MM.1S (cell line): ENCODE measurements at regions not wholly inside any gene's neighbourhood (a gene's known extent, or its start where the extent isn't known, plus 50 kb on each side); places are given as distances from the start of the nearest gene placed in this dataset.

Source experiments
- DNase-seq: peaks from one replicate; pipeline ENCODE4 v3.0.0-alpha.2; 2015
- H2AFZ ChIP-seq: fragments of 300-600 bp; sonication (generic); 2 replicates; pipeline ENCODE4 v1.6.0; 2016; ENCODE audit warnings: antibody characterized with exemption, low read length
- H3F3A ChIP-seq: fragments of 300-600 bp; sonication (generic); 2 replicates; pipeline ENCODE4 v1.6.1; 2016; ENCODE audit warnings: mild to moderate bottlenecking, antibody characterized with exemption, low read length, moderate library complexity, mixed read lengths; ENCODE audit not compliant: insufficient read depth
- H3K27ac ChIP-seq: fragments of 300-600 bp; sonication (generic); 2 replicates; pipeline ENCODE4 v1.5.1; 2016; ENCODE audit warnings: mild to moderate bottlenecking, low read length
- H3K27me3 ChIP-seq: fragments of 300-600 bp; sonication (generic); replicated peaks from 2 replicates; pipeline ENCODE4 v1.6.0; 2016; ENCODE audit warnings: low read length; ENCODE audit not compliant: insufficient read depth
- H3K36me3 ChIP-seq: fragments of 300-600 bp; sonication (generic); replicated peaks from 2 replicates; pipeline ENCODE4 v1.6.1; 2016; ENCODE audit warnings: mild to moderate bottlenecking, low read length, mixed read lengths; ENCODE audit not compliant: insufficient read depth
- H3K4me1 ChIP-seq: fragments of 300-600 bp; sonication (generic); 2 replicates; pipeline ENCODE4 v1.6.1; 2016; ENCODE audit warnings: low read length, mixed read lengths
- H3K4me2 ChIP-seq: fragments of 300-600 bp; sonication (generic); 2 replicates; pipeline ENCODE4 v1.6.0; 2016; ENCODE audit warnings: low read depth, low read length
- H3K4me3 ChIP-seq: fragments of 300-600 bp; sonication (generic); 2 replicates; pipeline ENCODE4 v1.5.1; 2016; ENCODE audit warnings: low read length, mixed read lengths
- H3K79me2 ChIP-seq: fragments of 300-600 bp; sonication (generic); 2 replicates; pipeline ENCODE4 v1.6.1; 2016; ENCODE audit warnings: mixed run types, low read length, mixed read lengths
- H3K9ac ChIP-seq: fragments of 300-600 bp; sonication (generic); 2 replicates; pipeline ENCODE4 v1.6.1; 2016; ENCODE audit warnings: low read length, mixed read lengths
- H3K9me2 ChIP-seq: fragments of 300-600 bp; sonication (generic); replicated peaks from 2 replicates; pipeline ENCODE4 v1.6.1; 2016; ENCODE audit warnings: mild to moderate bottlenecking, low read length, mixed read lengths; ENCODE audit not compliant: insufficient read depth
- H3K9me3 ChIP-seq: fragments of 300-600 bp; sonication (generic); replicated peaks from 2 replicates; pipeline ENCODE4 v1.6.1; 2016; ENCODE audit warnings: mild to moderate bottlenecking, low read length, mixed read lengths; ENCODE audit not compliant: insufficient read depth
- H4K20me1 ChIP-seq: fragments of 300-600 bp; sonication (generic); 2 replicates; pipeline ENCODE4 v1.6.1; 2016; ENCODE audit warnings: mild to moderate bottlenecking, low read length, moderate library complexity, mixed read lengths; ENCODE audit not compliant: insufficient read depth
- CTCF ChIP-seq: fragments of 300-600 bp; sonication (generic); IDR thresholded peaks from 2 replicates; pipeline ENCODE4 v1.5.1; 2016; ENCODE audit warnings: antibody characterized with exemption, low read length, mixed read lengths
- EZH2 ChIP-seq: fragments of 300-600 bp; sonication (generic); optimal IDR thresholded peaks from 2 replicates; pipeline ENCODE3; 2017; ENCODE audit warnings: low read depth, mild to moderate bottlenecking, antibody characterized with exemption, low read length, mixed read lengths
- EZH2phosphoT487 ChIP-seq: fragments of 300-600 bp; sonication (generic); IDR thresholded peaks from 2 replicates; pipeline ENCODE4 v1.6.1; 2018; ENCODE audit warnings: antibody characterized with exemption, low read length

- Histone ChIP-seq H3K36me3 (no peaks in the 10 kb centered on the region), H3K27ac (no peak overlapping the region), H3K4me3 (no peak overlapping the region), H3K9me2 (no peaks in the 10 kb centered on the region), H3K4me2 (no peak overlapping the region), H3K9ac (no peak overlapping the region), H4K20me1 (no peaks in the 10 kb centered on the region), H3K4me1 (no peaks in the 10 kb centered on the region), H3K9me3 (no peaks in the 10 kb centered on the region), H3K79me2 (no peaks in the 10 kb centered on the region), H2AFZ (no peak overlapping the region), H3K27me3 (no peaks in the 10 kb centered on the region), H3F3A (no peaks in the 10 kb centered on the region)
- no peak for DNase-seq
- TF ChIP-seq EZH2: no peak
- no peak for TF ChIP-seq EZH2phosphoT487
- TF ChIP-seq CTCF: no peak
These were observed 588.3 kb downstream of the SLC16A7 start for GRCh38 chr12:60184096-60184495.

GRCh38 chr12:60185060-60185459 lies 589.2 kb downstream of the SLC16A7 start:
- H3F3A ChIP-seq: no peaks in the 10 kb centered on the region
- TF ChIP-seq CTCF (no peak), EZH2phosphoT487 (no peak)
- H4K20me1 ChIP-seq: no peaks in the 10 kb centered on the region
- H3K9me2 ChIP-seq: no peaks in the 10 kb centered on the region
- no peak overlapping the region for H3K4me2 ChIP-seq
- no peaks in the 10 kb centered on the region for H3K79me2 ChIP-seq
- H3K27me3 ChIP-seq: no peaks in the 10 kb centered on the region
- H3K9me3 ChIP-seq: no peaks in the 10 kb centered on the region
- no peak overlapping the region for H3K27ac ChIP-seq
- no peaks in the 10 kb centered on the region for H3K4me1 ChIP-seq
- no peak for DNase-seq
- H3K36me3 ChIP-seq: no peaks in the 10 kb centered on the region
- no peak overlapping the region for H3K9ac ChIP-seq
- no peak overlapping the region for H2AFZ ChIP-seq
- H3K4me3 ChIP-seq: no peak overlapping the region

- Histone ChIP-seq H3K9me3 (no peaks in the 10 kb centered on the region), H3K27me3 (no peaks in the 10 kb centered on the region), H3K4me1 (no peaks in the 10 kb centered on the region), H3K79me2 (no peaks in the 10 kb centered on the region), H3F3A (no peaks in the 10 kb centered on the region), H3K4me3 (no peak overlapping the region), H4K20me1 (no peaks in the 10 kb centered on the region), H3K9ac (no peak overlapping the region), H3K27ac (no peak overlapping the region), H3K4me2 (no peak overlapping the region), H2AFZ (no peak overlapping the region), H3K36me3 (no peaks in the 10 kb centered on the region), H3K9me2 (no peaks in the 10 kb centered on the region)
- TF ChIP-seq CTCF: no peak
- TF ChIP-seq EZH2: no peak
- DNase-seq: no peak
These were observed 595.4 kb downstream of the SLC16A7 start for GRCh38 chr12:60191271-60191670.
